ENCODE measurements at regions not wholly inside any gene's neighbourhood (a gene's known extent, or its start where the extent isn't known, plus 50 kb on each side); places are given as distances from the start of the nearest gene placed in this dataset.

- TF ChIP-seq CTCF (conservative IDR thresholded peaks at IDR 0.05; ENCODE audit: low read depth, low read length), result no peak
- no peak for TF ChIP-seq NFE2L2 (IDR thresholded peaks at IDR 0.05; ENCODE audit: low read depth, low read length)
- TF ChIP-seq RFX5 (IDR thresholded peaks at IDR 0.05; ENCODE audit: low read depth, low read length), result no peak
Observed at GRCh38 chr11:133753150-133753549, 92.2 kb downstream of the SPATA19 start.
